Activated CD4-positive, alpha-beta T cell treated with anti-CD3 and anti-CD28 coated beads, Interleukin-2, amount 50 U/mL, for 48 hours (primary cell): ENCODE measurements at regions not wholly inside any gene's neighbourhood (a gene's known extent, or its start where the extent isn't known, plus 50 kb on each side); places are given as distances from the start of the nearest gene placed in this dataset.

Source experiments
- DNase-seq, 2 experiments: peaks; one replicate each; pipeline ENCODE4 v3.0.0-alpha.2; 2020

GRCh38 chr1:42033629-42034028 is 114.9 kb upstream of the HIVEP3 start:
- no peak for DNase-seq

DNA sequence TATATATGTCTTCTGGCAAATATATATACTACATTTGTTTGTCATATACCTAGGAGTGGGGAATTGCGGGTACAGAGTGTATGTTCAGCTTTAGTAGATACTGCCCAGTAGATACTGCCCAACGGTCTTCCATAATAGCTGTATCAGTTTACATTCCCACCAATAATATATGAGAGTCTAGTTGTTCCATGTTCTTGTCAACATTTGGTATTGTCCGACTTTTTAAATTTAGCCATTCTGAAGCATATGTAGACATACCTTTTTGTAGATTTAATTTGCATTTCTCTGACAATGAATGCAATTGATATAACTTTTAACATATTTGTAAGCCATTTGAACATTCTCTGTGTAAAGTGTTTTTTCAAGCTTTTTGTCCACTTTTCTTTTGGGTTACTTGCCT is 99.0 kb upstream of the HIVEP3 start:
- DNase-seq: no peak

DNA sequence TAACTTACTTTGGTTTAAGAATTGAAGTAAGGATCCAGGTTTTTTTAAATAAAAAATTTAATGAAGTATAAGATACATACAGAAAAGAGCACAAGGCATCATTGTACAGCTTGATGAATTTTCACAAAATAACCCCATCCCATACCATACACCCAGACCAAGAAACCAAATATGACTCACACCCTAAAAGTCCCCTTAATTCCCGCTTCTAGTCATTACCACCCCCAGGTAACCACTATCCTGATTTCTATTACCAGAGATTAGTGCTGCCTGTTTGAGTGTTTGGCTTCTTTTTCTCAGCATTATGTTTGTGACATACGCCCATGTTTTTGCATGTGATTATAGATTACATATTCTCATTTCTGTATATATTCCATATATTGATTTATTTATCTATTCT is 98.5 kb upstream of the HIVEP3 start:
- no peak for DNase-seq

- no peak for DNase-seq
Observed at GRCh38 chr1:42014823-42015222, 96.1 kb upstream of the HIVEP3 start.

- no peak for DNase-seq
Observed at GRCh38 chr1:42013881-42014470, 95.3 kb upstream of the HIVEP3 start.

DNA sequence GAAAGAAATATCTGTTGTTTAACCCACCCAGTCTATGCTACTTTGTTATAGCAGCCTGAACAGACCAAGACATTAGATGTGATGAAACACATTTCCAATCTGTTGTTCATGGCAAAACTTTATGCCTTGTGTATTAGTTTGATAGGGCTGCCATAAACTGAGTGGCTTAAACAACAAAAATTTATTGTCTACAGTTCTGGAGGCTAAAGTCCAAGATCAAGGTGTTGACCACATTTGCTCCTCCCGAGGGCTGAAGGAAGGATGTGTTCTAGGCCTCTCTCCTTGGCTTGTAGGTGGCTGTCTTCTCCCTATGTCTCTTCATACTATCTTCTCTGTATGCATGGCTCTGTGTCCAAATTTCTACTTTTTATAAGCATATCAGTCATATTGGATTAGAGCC is 94.1 kb upstream of the HIVEP3 start:
- DNase-seq: no peak

- no peak for DNase-seq
Observed at GRCh38 chr1:42010381-42010780, 91.7 kb upstream of the HIVEP3 start.

DNA sequence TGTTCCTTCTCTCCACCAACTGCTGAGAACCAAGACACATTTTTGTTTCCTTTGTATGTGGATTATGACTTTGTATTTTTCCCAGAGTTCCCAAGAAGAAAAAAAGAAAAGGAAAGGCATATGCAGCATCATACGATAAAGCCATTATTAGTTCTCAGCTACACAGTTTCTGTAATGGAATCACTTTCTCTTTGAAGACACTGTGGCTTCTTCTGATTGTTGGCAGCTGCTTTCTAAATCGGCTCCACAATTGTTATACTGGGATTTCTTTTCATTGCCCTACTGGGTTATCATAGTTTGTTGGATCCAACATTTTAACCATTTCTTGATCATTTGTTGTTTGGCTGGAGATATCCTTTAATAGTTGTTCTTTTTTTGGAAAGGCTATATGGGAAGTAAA is 89.5 kb upstream of the HIVEP3 start:
- DNase-seq: no peak

DNA sequence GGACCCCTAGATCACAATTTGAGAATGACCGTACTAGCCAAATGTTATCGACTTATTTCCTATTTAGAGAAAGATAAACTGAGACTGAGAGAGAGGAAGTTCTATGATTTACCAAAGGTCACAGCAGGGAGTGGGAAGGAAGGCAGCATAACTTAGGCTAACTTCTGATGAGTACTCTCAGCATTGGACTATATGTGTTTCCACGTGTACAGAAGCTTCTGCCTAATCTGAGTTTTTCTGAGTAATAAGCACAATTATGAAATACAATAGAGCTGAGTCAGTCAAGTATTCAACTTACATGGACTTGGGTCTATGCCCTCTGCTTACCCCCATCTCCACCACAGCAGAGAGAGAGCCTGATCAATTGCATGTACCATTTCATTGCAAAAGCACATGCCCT is 88.1 kb upstream of the HIVEP3 start:
- no peak for DNase-seq

- no peak for DNase-seq
Observed at GRCh38 chr1:42006093-42006492, 87.4 kb upstream of the HIVEP3 start.

- no peak for DNase-seq
Observed at GRCh38 chr1:42005530-42005929, 86.8 kb upstream of the HIVEP3 start.

DNA sequence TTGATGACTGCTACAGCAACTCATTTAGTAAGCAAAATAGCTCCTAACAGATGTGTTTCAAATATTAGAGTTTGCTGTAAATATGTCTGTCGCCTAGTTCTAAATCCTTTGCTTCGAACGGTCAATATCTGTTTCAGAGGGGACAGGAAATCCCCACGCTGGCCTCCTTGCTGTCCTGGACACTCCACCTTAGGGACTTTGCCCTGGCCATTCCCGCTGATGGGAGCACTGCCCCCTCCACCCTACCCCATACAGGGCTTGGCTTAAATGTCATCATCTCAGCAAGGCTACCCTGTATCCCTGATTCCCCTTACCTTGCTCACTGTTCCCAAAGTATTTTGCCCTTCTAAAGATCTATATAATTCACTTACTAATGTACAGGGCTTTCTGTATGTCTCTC is 86.1 kb upstream of the HIVEP3 start:
- no peak for DNase-seq

- no peak for DNase-seq
Observed at GRCh38 chr1:42004322-42004721, 85.6 kb upstream of the HIVEP3 start.

DNA sequence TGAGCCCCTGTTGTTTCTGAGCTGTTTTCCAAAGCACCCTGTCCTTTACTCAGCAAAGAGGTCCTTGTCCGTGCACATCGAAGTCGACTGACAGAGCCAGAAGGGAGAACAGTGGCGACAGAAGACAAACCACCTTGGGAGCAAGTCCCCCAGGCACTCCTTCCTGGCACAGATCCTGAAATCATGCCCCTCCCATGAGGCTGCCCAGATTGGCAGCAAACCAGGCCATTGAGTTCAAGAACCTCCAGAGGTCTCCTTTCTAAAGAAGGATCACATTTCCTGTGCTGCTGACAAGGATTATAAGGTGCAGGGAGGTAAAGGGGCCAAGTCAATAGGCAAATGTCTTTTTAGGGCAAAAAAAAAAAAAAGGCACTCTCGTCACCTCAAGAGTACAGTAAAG is 84.7 kb upstream of the HIVEP3 start:
- DNase-seq: no peak

GRCh38 chr1:42002220-42002619 is 83.5 kb upstream of the HIVEP3 start:
- no peak for DNase-seq

- no peak for DNase-seq
Observed at GRCh38 chr1:42000766-42001165, 82.0 kb upstream of the HIVEP3 start.

DNA sequence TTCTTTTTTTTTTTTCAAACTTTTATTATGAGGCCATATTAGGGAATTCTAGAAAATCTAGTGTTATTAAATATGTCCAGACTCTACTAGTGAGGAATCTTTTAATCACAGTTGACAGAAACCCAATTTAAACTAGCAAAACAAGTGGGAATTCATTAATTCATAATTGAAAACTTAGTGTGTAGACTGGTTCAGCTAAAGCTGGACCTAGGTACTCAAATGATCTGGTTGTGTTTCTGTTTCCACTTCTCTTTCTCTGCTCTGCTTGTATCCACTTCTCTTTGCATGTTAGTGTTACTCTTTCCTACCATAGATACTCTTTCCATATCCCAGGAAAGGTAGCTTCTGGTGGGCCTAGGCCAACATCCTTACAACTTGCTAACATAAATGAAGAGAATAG is 81.2 kb upstream of the HIVEP3 start:
- no peak for DNase-seq

- DNase-seq: no peak
Observed at GRCh38 chr1:41998250-41998649, 79.5 kb upstream of the HIVEP3 start.

- no peak for DNase-seq
Observed at GRCh38 chr1:41997153-41997552, 78.4 kb upstream of the HIVEP3 start.

DNA sequence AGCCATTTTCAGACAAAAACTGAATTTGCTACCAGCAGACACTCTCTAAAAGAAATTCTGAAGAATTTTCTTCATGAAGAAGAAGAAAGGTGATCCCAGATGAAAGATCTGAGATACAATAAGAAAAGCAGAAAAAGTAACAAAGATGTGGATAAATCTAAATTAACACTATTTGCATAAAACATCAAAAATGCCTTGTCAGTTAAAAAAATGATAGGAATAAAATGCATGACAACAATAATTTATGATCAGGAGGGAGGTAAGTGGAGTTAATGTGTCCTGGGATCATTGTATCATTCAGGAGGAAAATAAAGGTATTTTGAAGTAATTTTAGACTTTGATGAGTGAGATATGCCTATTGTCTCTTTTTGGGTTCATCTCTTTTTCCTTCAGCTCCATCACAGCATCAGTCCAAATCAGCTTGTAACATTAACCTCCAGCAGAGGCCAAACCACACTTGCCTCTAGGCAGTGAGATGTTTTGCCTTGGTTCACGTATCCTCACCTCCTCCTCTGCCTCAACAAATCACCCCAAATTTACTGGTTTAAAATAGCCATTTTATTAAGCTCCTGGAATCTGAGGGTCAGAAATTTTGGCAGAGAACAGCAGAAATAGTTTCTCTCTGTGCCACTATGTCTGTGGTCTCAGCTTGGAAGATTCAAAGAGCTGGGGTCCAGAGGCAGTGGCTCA is 76.9 kb upstream of the HIVEP3 start:
- no peak for DNase-seq

- DNase-seq: no peak
Observed at GRCh38 chr1:41994195-41994894, 75.6 kb upstream of the HIVEP3 start.

- DNase-seq: no peak
Observed at GRCh38 chr1:41983451-41983850, 64.7 kb upstream of the HIVEP3 start.

DNA sequence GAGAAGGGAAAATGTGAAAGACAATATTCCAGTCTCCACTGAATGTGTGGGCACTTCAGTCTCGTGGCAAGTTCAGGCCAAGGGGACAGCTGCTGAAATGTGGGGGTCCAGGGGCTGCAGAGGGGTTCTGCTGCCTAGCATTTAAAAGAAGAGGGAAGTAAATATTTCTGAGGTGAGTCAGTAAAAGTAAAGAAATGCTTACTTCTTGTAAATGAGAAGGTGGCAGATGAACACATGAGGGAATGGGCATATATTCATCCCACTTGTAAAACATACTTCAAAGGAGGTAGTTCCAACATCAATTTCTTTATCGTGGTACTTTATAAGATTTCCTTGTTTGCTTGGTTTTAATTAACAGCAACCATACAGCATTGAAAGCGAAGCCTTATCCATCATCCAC is 63.1 kb upstream of the HIVEP3 start:
- no peak for DNase-seq

GRCh38 chr1:41980827-41981653 is 62.3 kb upstream of the HIVEP3 start:
- peak in 1 of 2 experiments; percentile 7 for DNase-seq
